ENCODE measurements at regions not wholly inside any gene's neighbourhood (a gene's known extent, or its start where the extent isn't known, plus 50 kb on each side); places are given as distances from the start of the nearest gene placed in this dataset.

DNA sequence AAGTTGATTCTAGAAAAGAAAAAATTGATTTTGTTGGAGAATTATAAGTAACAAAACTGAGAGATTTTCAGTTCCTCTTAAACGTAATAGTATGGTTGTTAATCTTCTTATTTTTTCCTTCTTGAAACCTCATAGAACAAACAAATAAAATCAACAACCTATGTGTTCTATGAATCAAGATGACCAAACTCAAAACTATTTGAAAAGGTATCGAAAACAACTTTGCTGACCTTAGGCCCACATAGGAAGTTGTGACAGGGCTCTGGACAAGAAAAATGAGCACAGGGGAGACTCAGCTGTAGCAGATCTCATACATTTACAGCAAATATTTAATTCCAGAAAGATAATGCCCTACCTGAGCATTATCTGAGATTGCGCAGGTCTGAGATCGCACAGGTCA, 169.4 kb upstream of the CCNH start:
- TF ChIP-seq CTCF (IDR thresholded peaks at IDR 0.05) = no peak
- no peak for TF ChIP-seq POLR2A (IDR thresholded peaks at IDR 0.05)

Measured in body of pancreas (tissue), 4 donors.